Hepatocyte (in vitro differentiated cells): ENCODE measurements at regions not wholly inside any gene's neighbourhood (a gene's known extent, or its start where the extent isn't known, plus 50 kb on each side); places are given as distances from the start of the nearest gene placed in this dataset.

Source experiments
- DNase-seq: peaks from one replicate; pipeline ENCODE4 v3.0.0-alpha.2; 2016; ENCODE audit warnings: low spot score
- H2AFZ ChIP-seq: fragments of 200-600 bp; sonication (generic); 2 replicates; pipeline ENCODE4 v1.6.0; 2016; ENCODE audit warnings: antibody characterized with exemption, mild to moderate bottlenecking
- H3K27ac ChIP-seq: fragments of 200-600 bp; sonication (generic); 2 replicates; pipeline ENCODE4 v1.5.1; 2016; ENCODE audit warnings: mild to moderate bottlenecking
- H3K27me3 ChIP-seq: fragments of 200-600 bp; sonication (generic); 2 replicates; pipeline ENCODE4 v1.6.1; 2016
- H3K36me3 ChIP-seq: fragments of 200-600 bp; sonication (generic); replicated peaks from 2 replicates; pipeline ENCODE4 v1.5.1; 2016; ENCODE audit warnings: low read depth; ENCODE audit not compliant: insufficient read depth
- H3K4me1 ChIP-seq: fragments of 200-600 bp; sonication (generic); 2 replicates; pipeline ENCODE4 v1.5.1; 2016; ENCODE audit warnings: mild to moderate bottlenecking, moderate library complexity; ENCODE audit not compliant: insufficient read depth
- H3K4me2 ChIP-seq: fragments of 200-600 bp; sonication (generic); 2 replicates; pipeline ENCODE4 v1.6.0; 2016
- H3K4me3 ChIP-seq: fragments of 200-600 bp; sonication (generic); 2 replicates; pipeline ENCODE4 v1.5.1; 2016; ENCODE audit warnings: mild to moderate bottlenecking
- H3K79me2 ChIP-seq: fragments of 200-600 bp; sonication (generic); 2 replicates; pipeline ENCODE4 v1.6.0; 2017; ENCODE audit warnings: mild to moderate bottlenecking
- H3K9me2 ChIP-seq: fragments of 200-600 bp; sonication (generic); replicated peaks from 2 replicates; pipeline ENCODE4 v1.6.0; 2017; ENCODE audit warnings: mild to moderate bottlenecking; ENCODE audit not compliant: insufficient read depth
- H3K9me3 ChIP-seq: fragments of 200-600 bp; sonication (generic); 2 replicates; pipeline ENCODE4 v1.5.1; 2016; ENCODE audit warnings: low read depth, mild to moderate bottlenecking
- H4K20me1 ChIP-seq: fragments of 200-600 bp; sonication (generic); 2 replicates; pipeline ENCODE4 v1.6.0; 2016; ENCODE audit warnings: mild to moderate bottlenecking; ENCODE audit not compliant: insufficient read depth, poor library complexity, severe bottlenecking
- EZH2 ChIP-seq: fragments of 200-600 bp; sonication (generic); IDR thresholded peaks from 2 replicates; pipeline ENCODE4 v1.6.1; 2016; ENCODE audit warnings: antibody characterized with exemption, mild to moderate bottlenecking, borderline replicate concordance
- EZH2phosphoT487 ChIP-seq: fragments of 200-600 bp; sonication (generic); IDR thresholded peaks from one replicate; pipeline ENCODE4 v1.6.1; 2018; ENCODE audit warnings: antibody characterized with exemption, mild to moderate bottlenecking, low read depth, moderate library complexity; ENCODE audit not compliant: unreplicated experiment, severe bottlenecking
- WGBS: methylation state at CpG from one replicate; pipeline ENCODE4 v1.1.6; 2016; ENCODE audit warnings: low lambda C conversion rate; ENCODE audit errors: missing lambda C conversion rate; 5-methylcytosine and 5-hydroxymethylcytosine counted together
- TF ChIP-seq, protein P1 (sequence below): fragments of 200-600 bp; sonication (generic); IDR thresholded peaks from 2 replicates; pipeline ENCODE4 v1.5.1; 2016; ENCODE audit warnings: antibody characterized with exemption, mild to moderate bottlenecking; ENCODE audit not compliant: poor library complexity

DNA sequence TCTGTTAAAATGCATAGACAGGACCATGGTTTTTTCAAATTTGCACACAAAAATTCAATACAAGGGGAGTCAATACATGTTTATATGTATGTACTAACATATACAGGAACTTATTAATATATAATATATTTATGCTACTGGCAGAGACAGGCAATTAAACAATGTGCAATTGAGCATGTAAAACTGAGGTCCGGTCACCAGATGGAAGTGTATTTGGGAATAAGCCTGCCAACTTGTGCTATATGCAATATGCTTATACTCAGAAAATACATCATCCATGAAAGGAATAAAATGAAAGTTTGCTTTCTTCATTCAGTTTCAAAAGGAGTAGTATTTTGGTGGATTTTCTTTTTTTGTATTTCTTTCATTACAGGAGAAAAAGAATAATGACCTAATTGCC, 640.2 kb upstream of the CXADR start:
- no peak overlapping the region for H3K4me2 ChIP-seq
- 94% methylated on average over 1 of the region's 1 CpG for WGBS
- no peaks in the 10 kb centered on the region for H4K20me1 ChIP-seq
- DNase-seq = no peak
- no peaks in the 10 kb centered on the region for H3K36me3 ChIP-seq
- H3K9me2 ChIP-seq = no peaks in the 10 kb centered on the region
- H3K4me3 ChIP-seq = no peak overlapping the region
- TF ChIP-seq, protein P1, sequence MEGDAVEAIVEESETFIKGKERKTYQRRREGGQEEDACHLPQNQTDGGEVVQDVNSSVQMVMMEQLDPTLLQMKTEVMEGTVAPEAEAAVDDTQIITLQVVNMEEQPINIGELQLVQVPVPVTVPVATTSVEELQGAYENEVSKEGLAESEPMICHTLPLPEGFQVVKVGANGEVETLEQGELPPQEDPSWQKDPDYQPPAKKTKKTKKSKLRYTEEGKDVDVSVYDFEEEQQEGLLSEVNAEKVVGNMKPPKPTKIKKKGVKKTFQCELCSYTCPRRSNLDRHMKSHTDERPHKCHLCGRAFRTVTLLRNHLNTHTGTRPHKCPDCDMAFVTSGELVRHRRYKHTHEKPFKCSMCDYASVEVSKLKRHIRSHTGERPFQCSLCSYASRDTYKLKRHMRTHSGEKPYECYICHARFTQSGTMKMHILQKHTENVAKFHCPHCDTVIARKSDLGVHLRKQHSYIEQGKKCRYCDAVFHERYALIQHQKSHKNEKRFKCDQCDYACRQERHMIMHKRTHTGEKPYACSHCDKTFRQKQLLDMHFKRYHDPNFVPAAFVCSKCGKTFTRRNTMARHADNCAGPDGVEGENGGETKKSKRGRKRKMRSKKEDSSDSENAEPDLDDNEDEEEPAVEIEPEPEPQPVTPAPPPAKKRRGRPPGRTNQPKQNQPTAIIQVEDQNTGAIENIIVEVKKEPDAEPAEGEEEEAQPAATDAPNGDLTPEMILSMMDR = no peak
- no peak for TF ChIP-seq EZH2phosphoT487
- no peak for TF ChIP-seq EZH2
- H3K79me2 ChIP-seq = no peaks in the 10 kb centered on the region
- no peak overlapping the region for H3K27ac ChIP-seq
- H3K9me3 ChIP-seq = no peaks in the 10 kb centered on the region
- no peak overlapping the region for H2AFZ ChIP-seq
- H3K4me1 ChIP-seq = no peaks in the 10 kb centered on the region
- no peaks in the 10 kb centered on the region for H3K27me3 ChIP-seq

DNA sequence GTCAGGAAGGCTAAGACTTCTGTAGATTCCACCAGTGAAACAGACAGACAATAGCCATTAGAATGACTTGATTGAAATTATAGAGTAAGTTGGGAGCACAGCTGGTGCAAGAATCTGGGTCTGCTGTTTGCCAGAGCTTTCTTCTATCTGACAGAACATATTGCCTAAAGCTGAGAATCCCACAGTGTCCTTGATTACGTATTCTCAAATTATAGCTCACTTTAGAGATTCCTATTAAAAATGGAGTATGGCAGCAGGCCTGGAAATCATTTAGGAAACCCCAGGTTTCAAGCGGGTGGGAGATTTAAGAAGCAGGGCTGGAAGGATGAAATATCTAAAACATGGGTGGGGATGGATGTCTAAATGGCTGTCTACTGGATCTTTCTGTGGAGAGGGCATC, 639.7 kb upstream of the CXADR start:
- Histone ChIP-seq H3K27me3 (no peaks in the 10 kb centered on the region), H2AFZ (no peak overlapping the region), H3K4me3 (no peak overlapping the region), H3K36me3 (no peaks in the 10 kb centered on the region), H4K20me1 (no peaks in the 10 kb centered on the region), H3K4me2 (no peak overlapping the region), H3K79me2 (no peaks in the 10 kb centered on the region), H3K4me1 (no peaks in the 10 kb centered on the region), H3K9me3 (no peaks in the 10 kb centered on the region), H3K9me2 (no peaks in the 10 kb centered on the region), H3K27ac (no peak overlapping the region)
- WGBS = 75% methylated on average over 2 of the region's 2 CpGs
- no peak for DNase-seq
- TF ChIP-seq EZH2 (no peak), EZH2phosphoT487 (no peak)
- TF ChIP-seq, protein P1 = no peak

DNA sequence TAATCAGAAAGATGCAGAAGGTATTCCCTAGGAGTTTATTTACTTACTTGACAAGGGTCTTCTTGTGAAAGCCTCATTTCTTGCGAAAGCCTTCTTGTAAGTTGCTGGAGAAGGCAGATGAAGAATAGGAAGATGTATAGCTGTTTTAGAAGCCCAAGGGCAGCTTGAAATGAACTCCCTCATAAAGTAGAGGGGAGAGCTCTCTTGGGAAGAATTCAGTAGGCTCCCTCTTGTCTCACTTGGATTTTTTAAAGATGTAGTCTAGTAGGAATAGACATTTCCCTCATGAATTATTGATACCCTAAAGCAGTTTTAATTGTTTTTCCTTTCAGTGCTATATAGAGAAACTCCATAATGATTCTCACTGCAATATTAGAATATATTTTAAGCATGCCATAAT, 639.2 kb upstream of the CXADR start:
- TF ChIP-seq, protein P1 = no peak
- no peak for TF ChIP-seq EZH2
- TF ChIP-seq EZH2phosphoT487 = no peak
- no peaks in the 10 kb centered on the region for H3K9me3 ChIP-seq
- H3K79me2 ChIP-seq = no peaks in the 10 kb centered on the region
- WGBS = 100% methylated on average over 1 of the region's 1 CpG
- no peaks in the 10 kb centered on the region for H3K9me2 ChIP-seq
- no peak overlapping the region for H3K4me2 ChIP-seq
- no peaks in the 10 kb centered on the region for H3K27me3 ChIP-seq
- H3K4me3 ChIP-seq = no peak overlapping the region
- no peaks in the 10 kb centered on the region for H4K20me1 ChIP-seq
- no peaks in the 10 kb centered on the region for H3K4me1 ChIP-seq
- no peaks in the 10 kb centered on the region for H3K36me3 ChIP-seq
- no peak overlapping the region for H2AFZ ChIP-seq
- DNase-seq = no peak
- no peak overlapping the region for H3K27ac ChIP-seq

DNA sequence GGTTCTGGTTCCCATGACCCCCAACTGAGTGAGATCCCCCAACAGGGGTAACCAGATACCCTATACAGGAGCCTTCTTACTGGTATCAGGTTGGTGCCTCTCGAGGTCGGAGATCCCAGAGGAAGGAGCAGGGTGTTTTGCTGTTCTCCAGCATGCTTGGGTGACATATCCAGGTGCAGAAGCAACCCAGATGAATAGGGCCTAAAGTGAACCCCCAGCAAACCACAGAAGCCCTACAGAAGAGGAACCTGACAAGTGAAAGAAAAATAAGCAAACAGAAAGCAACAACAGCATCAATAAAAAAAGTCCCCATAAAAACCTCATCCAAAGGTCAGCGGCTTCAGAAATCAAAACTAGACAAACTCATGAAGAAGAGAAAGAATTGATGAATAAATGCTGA, 633.4 kb upstream of the CXADR start:
- H4K20me1 ChIP-seq = no peaks in the 10 kb centered on the region
- no peaks in the 10 kb centered on the region for H3K4me1 ChIP-seq
- H3K4me3 ChIP-seq = no peak overlapping the region
- 100% methylated on average over 3 of the region's 3 CpGs for WGBS
- H3K4me2 ChIP-seq = no peak overlapping the region
- DNase-seq = no peak
- no peaks in the 10 kb centered on the region for H3K9me2 ChIP-seq
- no peaks in the 10 kb centered on the region for H3K79me2 ChIP-seq
- TF ChIP-seq, protein P1 = no peak
- TF ChIP-seq EZH2 (no peak), EZH2phosphoT487 (no peak)
- H2AFZ ChIP-seq = no peak overlapping the region
- no peaks in the 10 kb centered on the region for H3K36me3 ChIP-seq
- no peaks in the 10 kb centered on the region for H3K27me3 ChIP-seq
- H3K9me3 ChIP-seq = no peaks in the 10 kb centered on the region
- H3K27ac ChIP-seq = no peak overlapping the region
